ENCODE measurements at regions not wholly inside any gene's neighbourhood (a gene's known extent, or its start where the extent isn't known, plus 50 kb on each side); places are given as distances from the start of the nearest gene placed in this dataset.

DNA sequence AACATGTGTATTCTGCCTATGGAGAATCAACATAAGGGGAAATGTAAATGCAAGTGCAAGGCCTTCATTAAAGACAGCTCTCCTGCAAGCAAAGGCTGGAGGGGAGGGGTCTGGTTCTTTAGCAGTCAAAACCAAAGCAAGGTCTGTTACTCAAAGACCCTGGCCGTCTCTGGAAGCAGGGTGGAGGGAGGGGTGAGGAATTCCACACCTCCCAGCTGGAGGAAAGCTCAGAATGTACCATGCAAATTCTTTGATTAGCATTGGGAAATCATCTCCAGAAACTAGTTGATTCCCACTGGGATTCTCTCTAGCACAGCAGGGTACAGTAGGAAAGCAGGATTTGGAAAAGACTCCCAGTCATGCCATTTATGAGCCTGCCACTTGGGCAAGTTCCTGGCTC is 77.3 kb upstream of the ASIC2 start:
- TF ChIP-seq CREB1 (IDR thresholded peaks at IDR 0.05; ENCODE audit: low read depth) (no peak), NFIC (IDR thresholded peaks at IDR 0.05) (no peak), YY1 (IDR thresholded peaks at IDR 0.05; ENCODE audit: low read depth) (no peak), ZBTB7A (IDR thresholded peaks at IDR 0.05; ENCODE audit: low read depth) (no peak), FOXM1 (IDR thresholded peaks at IDR 0.05; ENCODE audit: borderline replicate concordance, low read depth) (no peak), TEAD4 (IDR thresholded peaks at IDR 0.05) (no peak), EP300 (IDR thresholded peaks at IDR 0.05; ENCODE audit: borderline replicate concordance) (no peak), RAD21 (IDR thresholded peaks at IDR 0.05; ENCODE audit: low read depth) (no peak), TCF12 (IDR thresholded peaks at IDR 0.05; ENCODE audit: low read depth) (no peak), EGR1 (IDR thresholded peaks at IDR 0.05) (no peak), CEBPB (IDR thresholded peaks at IDR 0.05) (no peak), TAF1 (IDR thresholded peaks at IDR 0.05; ENCODE audit: low read depth) (no peak)
- TF ChIP-seq, protein P1, sequence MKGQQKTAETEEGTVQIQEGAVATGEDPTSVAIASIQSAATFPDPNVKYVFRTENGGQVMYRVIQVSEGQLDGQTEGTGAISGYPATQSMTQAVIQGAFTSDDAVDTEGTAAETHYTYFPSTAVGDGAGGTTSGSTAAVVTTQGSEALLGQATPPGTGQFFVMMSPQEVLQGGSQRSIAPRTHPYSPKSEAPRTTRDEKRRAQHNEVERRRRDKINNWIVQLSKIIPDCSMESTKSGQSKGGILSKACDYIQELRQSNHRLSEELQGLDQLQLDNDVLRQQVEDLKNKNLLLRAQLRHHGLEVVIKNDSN (IDR thresholded peaks at IDR 0.05) = no peak
- TF ChIP-seq, protein P2, sequence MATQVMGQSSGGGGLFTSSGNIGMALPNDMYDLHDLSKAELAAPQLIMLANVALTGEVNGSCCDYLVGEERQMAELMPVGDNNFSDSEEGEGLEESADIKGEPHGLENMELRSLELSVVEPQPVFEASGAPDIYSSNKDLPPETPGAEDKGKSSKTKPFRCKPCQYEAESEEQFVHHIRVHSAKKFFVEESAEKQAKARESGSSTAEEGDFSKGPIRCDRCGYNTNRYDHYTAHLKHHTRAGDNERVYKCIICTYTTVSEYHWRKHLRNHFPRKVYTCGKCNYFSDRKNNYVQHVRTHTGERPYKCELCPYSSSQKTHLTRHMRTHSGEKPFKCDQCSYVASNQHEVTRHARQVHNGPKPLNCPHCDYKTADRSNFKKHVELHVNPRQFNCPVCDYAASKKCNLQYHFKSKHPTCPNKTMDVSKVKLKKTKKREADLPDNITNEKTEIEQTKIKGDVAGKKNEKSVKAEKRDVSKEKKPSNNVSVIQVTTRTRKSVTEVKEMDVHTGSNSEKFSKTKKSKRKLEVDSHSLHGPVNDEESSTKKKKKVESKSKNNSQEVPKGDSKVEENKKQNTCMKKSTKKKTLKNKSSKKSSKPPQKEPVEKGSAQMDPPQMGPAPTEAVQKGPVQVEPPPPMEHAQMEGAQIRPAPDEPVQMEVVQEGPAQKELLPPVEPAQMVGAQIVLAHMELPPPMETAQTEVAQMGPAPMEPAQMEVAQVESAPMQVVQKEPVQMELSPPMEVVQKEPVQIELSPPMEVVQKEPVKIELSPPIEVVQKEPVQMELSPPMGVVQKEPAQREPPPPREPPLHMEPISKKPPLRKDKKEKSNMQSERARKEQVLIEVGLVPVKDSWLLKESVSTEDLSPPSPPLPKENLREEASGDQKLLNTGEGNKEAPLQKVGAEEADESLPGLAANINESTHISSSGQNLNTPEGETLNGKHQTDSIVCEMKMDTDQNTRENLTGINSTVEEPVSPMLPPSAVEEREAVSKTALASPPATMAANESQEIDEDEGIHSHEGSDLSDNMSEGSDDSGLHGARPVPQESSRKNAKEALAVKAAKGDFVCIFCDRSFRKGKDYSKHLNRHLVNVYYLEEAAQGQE (IDR thresholded peaks at IDR 0.05; ENCODE audit: low read depth) = no peak
- TF ChIP-seq, protein P3, sequence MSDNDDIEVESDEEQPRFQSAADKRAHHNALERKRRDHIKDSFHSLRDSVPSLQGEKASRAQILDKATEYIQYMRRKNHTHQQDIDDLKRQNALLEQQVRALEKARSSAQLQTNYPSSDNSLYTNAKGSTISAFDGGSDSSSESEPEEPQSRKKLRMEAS (IDR thresholded peaks at IDR 0.05) = no peak

DNA sequence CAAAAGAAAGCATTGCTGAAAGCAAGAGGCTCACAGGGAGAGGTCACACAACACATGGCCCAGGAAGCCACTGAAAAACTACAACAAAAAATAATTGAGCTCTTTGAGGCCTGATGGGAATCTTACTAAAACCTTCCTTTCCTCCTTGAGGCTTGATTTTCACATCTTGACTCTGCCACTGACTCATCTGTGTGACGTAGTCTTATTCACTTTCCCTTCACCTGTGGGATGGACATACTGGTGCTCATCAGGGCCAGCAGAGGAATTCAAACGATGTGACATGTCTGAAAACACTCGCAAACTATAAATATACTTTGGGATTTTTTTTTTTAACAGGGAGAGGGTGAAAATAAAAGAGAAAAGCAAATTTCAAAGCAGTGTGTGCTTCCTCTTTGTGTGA is 78.3 kb upstream of the ASIC2 start:
- TF ChIP-seq EGR1 (IDR thresholded peaks at IDR 0.05) (no peak), TAF1 (IDR thresholded peaks at IDR 0.05; ENCODE audit: low read depth) (no peak), CEBPB (IDR thresholded peaks at IDR 0.05) (no peak), TCF12 (IDR thresholded peaks at IDR 0.05; ENCODE audit: low read depth) (no peak), CREB1 (IDR thresholded peaks at IDR 0.05; ENCODE audit: low read depth) (no peak), RAD21 (IDR thresholded peaks at IDR 0.05; ENCODE audit: low read depth) (no peak), NFIC (IDR thresholded peaks at IDR 0.05) (no peak), ZBTB7A (IDR thresholded peaks at IDR 0.05; ENCODE audit: low read depth) (no peak), EP300 (IDR thresholded peaks at IDR 0.05; ENCODE audit: borderline replicate concordance) (no peak), YY1 (IDR thresholded peaks at IDR 0.05; ENCODE audit: low read depth) (no peak), FOXM1 (IDR thresholded peaks at IDR 0.05; ENCODE audit: borderline replicate concordance, low read depth) (no peak), TEAD4 (IDR thresholded peaks at IDR 0.05) (no peak)
- TF ChIP-seq, protein P3 (IDR thresholded peaks at IDR 0.05) = no peak
- TF ChIP-seq, protein P2 (IDR thresholded peaks at IDR 0.05; ENCODE audit: low read depth) = no peak
- TF ChIP-seq, protein P1 (IDR thresholded peaks at IDR 0.05) = no peak

DNA sequence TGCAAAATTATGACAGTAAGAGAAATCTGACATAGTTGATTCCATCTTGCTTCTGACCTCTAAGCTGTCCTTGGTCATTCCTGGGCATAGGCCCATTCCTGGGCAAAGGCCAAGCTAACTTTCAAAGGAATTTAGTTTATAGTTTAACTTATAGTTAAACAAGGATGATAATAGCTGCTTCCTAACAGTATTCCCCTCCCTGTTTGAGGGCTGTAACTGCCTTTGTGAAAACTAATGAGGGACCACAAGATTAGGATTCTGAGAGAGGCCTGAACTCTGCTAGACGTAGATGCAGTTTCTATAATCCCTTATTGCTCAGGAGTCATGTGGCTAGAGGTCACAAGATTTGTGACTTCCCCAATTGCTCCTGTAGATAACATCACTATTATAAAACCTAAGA is 80.2 kb upstream of the ASIC2 start:
- TF ChIP-seq YY1 (IDR thresholded peaks at IDR 0.05; ENCODE audit: low read depth) = no peak

DNA sequence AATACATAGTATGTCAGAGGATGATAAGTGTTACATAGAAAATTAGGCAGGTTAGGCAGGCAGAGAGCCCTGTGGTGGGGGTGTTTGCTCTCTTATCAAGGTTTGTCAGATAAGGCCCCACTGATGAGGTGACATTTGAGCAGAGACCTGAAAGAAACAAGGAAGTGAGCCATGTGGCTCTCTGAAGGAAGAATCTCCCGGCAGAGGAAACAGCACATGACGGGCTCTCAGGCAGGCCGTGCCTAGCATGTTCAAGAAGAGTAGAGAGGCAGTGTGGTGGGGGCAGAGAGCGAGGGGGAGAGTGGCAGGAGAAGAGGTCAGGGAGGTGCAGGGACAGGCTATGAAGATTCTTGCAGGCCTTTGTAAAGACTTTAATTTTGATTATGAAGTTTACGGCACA is 82.0 kb upstream of the ASIC2 start:
- TF ChIP-seq, protein P3 (IDR thresholded peaks at IDR 0.05) = no peak
- TF ChIP-seq RAD21 (IDR thresholded peaks at IDR 0.05; ENCODE audit: low read depth) (no peak), CEBPB (IDR thresholded peaks at IDR 0.05) (no peak), YY1 (IDR thresholded peaks at IDR 0.05; ENCODE audit: low read depth) (no peak), CREB1 (IDR thresholded peaks at IDR 0.05; ENCODE audit: low read depth) (no peak), NFIC (IDR thresholded peaks at IDR 0.05) (no peak), TCF12 (IDR thresholded peaks at IDR 0.05; ENCODE audit: low read depth) (no peak), TAF1 (IDR thresholded peaks at IDR 0.05; ENCODE audit: low read depth) (no peak), ZBTB7A (IDR thresholded peaks at IDR 0.05; ENCODE audit: low read depth) (no peak), EGR1 (IDR thresholded peaks at IDR 0.05) (no peak), FOXM1 (IDR thresholded peaks at IDR 0.05; ENCODE audit: borderline replicate concordance, low read depth) (no peak), EP300 (IDR thresholded peaks at IDR 0.05; ENCODE audit: borderline replicate concordance) (no peak), TEAD4 (IDR thresholded peaks at IDR 0.05) (no peak)
- TF ChIP-seq, protein P1 (IDR thresholded peaks at IDR 0.05) = no peak
- TF ChIP-seq, protein P2 (IDR thresholded peaks at IDR 0.05; ENCODE audit: low read depth) = no peak

All from Ishikawa (cell line).